CD8-positive, alpha-beta memory T cell (primary cell): ENCODE measurements at regions not wholly inside any gene's neighbourhood (a gene's known extent, or its start where the extent isn't known, plus 50 kb on each side); places are given as distances from the start of the nearest gene placed in this dataset.
"Not testable (repeated sequence)": the region's sequence is repeated elsewhere in the genome, so short reads cannot be mapped to it uniquely, and the experiment has no call there.

Experiments
- CTCF ChIA-PET: fragments of 350-600 bp; sonication (Branson Sonifier 250); formaldehyde crosslinking; loops from one replicate; lab custom pipeline; 2021; ENCODE audit warnings: antibody characterized with exemption; lab: Charles Lee
- POLR2A ChIA-PET: fragments of 350-600 bp; sonication (Branson Sonifier 250); formaldehyde crosslinking; loops from one replicate; lab custom pipeline; 2021; ENCODE audit warnings: antibody characterized with exemption; lab: Charles Lee
- DNase-seq, 5 donors: peaks; one replicate each; pipeline versions ENCODE4 v3.0.0 to v3.0.0-alpha.2; 2020 to 2022; ENCODE audit warnings: mixed read lengths in 1 of 5
- H3K27ac ChIP-seq: one replicate; pipeline ENCODE4 v1.7.0; 2013; ENCODE audit warnings: low read depth, mild to moderate bottlenecking, low read length, moderate library complexity
- H3K27me3 ChIP-seq: 2 replicates; pipeline ENCODE4 v1.7.0; 2013; ENCODE audit warnings: low read length, mild to moderate bottlenecking; ENCODE audit not compliant: insufficient read depth, poor library complexity, severe bottlenecking
- H3K36me3 ChIP-seq: 2 replicates; pipeline ENCODE4 v1.7.0; 2013; ENCODE audit warnings: mild to moderate bottlenecking, low read length, moderate library complexity; ENCODE audit not compliant: insufficient read depth
- H3K4me1 ChIP-seq: 2 replicates; pipeline ENCODE4 v1.7.0; 2013; ENCODE audit warnings: mild to moderate bottlenecking, low read length, moderate library complexity; ENCODE audit not compliant: insufficient read depth
- H3K4me3 ChIP-seq: 2 replicates; pipeline ENCODE4 v1.7.0; 2013; ENCODE audit warnings: mild to moderate bottlenecking, low read length
- H3K9me3 ChIP-seq: 2 replicates; pipeline ENCODE4 v1.7.0; 2013; ENCODE audit warnings: mild to moderate bottlenecking, low read length
- H3K27ac Mint-ChIP-seq, 8 donors: one replicate each; pipeline ENCODE4 v1.8.0; 2020 to 2021; ENCODE audit warnings: mixed read lengths in 8 of 8, mild to moderate bottlenecking in 6 of 8, inconsistent platforms in 3 of 8, moderate library complexity in 3 of 8
- H3K27me3 Mint-ChIP-seq, 2 donors: one replicate each; pipeline ENCODE4 v1.8.0; 2020 to 2021; ENCODE audit warnings: mixed read lengths in 2 of 2, mild to moderate bottlenecking in 1 of 2, moderate library complexity in 1 of 2
- H3K36me3 Mint-ChIP-seq, 3 donors: one replicate each; pipeline ENCODE4 v1.8.0; 2020 to 2021; ENCODE audit warnings: mixed read lengths in 3 of 3, inconsistent platforms in 1 of 3, mild to moderate bottlenecking in 1 of 3
- H3K4me1 Mint-ChIP-seq, 3 donors: one replicate each; pipeline ENCODE4 v1.8.0; 2020 to 2021; ENCODE audit warnings: mixed read lengths in 3 of 3, inconsistent platforms in 1 of 3, mild to moderate bottlenecking in 1 of 3
- H3K4me3 Mint-ChIP-seq, 7 donors: one replicate each; pipeline ENCODE4 v1.8.0; 2020 to 2021; ENCODE audit warnings: mixed read lengths in 7 of 7, mild to moderate bottlenecking in 6 of 7, moderate library complexity in 4 of 7, inconsistent platforms in 2 of 7
- H3K9me3 Mint-ChIP-seq, 5 donors: one replicate each; pipeline ENCODE4 v1.8.0; 2020 to 2022; ENCODE audit warnings: mixed read lengths in 5 of 5, mild to moderate bottlenecking in 3 of 5, moderate library complexity in 2 of 5, inconsistent platforms in 1 of 5

DNA sequence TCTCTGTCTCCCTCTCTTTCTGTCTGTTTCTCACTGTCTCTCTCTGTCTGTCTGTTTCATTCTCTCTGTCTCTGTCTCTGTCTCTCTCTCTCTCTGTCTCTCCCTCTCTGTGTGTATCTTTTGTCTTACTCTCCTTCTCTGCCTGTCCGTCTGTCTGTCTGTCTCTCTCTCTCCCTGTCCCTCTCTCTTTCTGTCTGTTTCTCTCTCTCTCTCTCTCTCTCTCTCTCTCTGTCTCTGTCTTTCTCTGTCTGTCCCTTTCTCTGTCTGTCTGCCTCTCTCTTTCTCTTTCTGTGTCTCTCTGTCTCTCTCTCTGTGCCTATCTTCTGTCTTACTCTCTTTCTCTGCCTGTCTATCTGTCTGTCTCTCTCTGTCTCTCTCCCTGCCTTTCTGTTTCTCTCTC lies 2288.4 kb upstream of the TPTE start:
- H3K4me3 ChIP-seq, H3K36me3 Mint-ChIP-seq, CTCF ChIA-PET, H3K9me3 ChIP-seq, H3K27me3 ChIP-seq, H3K4me1 Mint-ChIP-seq, H3K36me3 ChIP-seq, H3K4me1 ChIP-seq, POLR2A ChIA-PET, H3K27ac ChIP-seq, H3K27me3 Mint-ChIP-seq: not testable (repeated sequence)
- peak overlapping the region in 1 of 7 donors; percentile 2 for H3K4me3 Mint-ChIP-seq
- H3K9me3 Mint-ChIP-seq = peaks cover 0 to 13% (median 10%) of the 10 kb centered on the region in 5 donors
- peak in 2 of 5 donors; percentile 2 to 32 for DNase-seq
- H3K27ac Mint-ChIP-seq = peak overlapping the region in 1 of 8 donors; percentile 69

DNA sequence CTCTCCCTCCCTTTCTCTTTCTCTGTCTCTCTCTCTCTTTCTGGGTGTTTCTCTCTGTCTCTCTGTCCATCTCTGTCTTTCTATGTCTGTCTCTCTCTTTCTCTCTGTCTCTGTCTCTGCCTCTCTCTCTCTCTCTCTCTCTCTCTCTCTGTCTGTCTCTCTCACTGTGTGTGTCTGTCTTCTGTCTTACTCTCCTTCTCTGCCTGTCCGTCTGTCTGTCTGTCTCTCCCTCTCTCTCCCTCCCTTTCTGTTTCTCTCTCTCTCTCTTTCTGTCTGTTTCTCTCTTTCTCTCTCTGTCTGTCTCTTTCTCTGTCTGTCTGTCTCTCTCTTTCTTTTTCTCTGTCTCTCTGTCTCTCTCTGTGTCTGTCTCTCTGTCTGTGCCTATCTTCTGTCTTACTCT lies 2287.3 kb upstream of the TPTE start:
- CTCF ChIA-PET, H3K27me3 ChIP-seq, POLR2A ChIA-PET, H3K4me1 Mint-ChIP-seq, H3K4me3 Mint-ChIP-seq, H3K4me3 ChIP-seq, H3K4me1 ChIP-seq, H3K27ac Mint-ChIP-seq, H3K27ac ChIP-seq, H3K9me3 ChIP-seq, H3K36me3 Mint-ChIP-seq, H3K27me3 Mint-ChIP-seq, H3K36me3 ChIP-seq: not testable (repeated sequence)
- peak in 2 of 5 donors; percentile 45 to 59 for DNase-seq
- H3K9me3 Mint-ChIP-seq = peaks cover 0 to 10% (median 7%) of the 10 kb centered on the region in 5 donors

DNA sequence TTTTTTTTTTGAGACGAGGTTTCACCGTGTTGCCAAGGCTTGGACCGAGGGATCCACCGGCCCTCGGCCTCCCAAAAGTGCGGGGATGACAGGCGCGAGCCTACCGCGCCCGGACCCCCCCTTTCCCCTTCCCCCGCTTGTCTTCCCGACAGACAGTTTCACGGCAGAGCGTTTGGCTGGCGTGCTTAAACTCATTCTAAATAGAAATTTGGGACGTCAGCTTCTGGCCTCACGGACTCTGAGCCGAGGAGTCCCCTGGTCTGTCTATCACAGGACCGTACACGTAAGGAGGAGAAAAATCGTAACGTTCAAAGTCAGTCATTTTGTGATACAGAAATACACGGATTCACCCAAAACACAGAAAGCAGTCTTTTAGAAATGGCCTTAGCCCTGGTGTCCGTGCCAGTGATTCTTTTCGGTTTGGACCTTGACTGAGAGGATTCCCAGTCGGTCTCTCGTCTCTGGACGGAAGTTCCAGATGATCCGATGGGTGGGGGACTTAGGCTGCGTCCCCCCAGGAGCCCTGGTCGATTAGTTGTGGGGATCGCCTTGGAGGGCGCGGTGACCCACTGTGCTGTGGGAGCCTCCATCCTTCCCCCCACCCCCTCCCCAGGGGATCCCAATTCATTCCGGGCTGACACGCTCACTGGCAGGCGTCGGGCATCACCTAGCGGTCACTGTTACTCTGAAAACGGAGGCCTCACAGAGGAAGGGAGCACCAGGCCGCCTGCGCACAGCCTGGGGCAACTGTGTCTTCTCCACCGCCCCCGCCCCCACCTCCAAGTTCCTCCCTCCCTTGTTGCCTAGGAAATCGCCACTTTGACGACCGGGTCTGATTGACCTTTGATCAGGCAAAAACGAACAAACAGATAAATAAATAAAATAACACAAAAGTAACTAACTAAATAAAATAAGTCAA lies 2276.4 kb upstream of the TPTE start:
- H3K9me3 Mint-ChIP-seq, H3K9me3 ChIP-seq, DNase-seq, POLR2A ChIA-PET, H3K4me1 ChIP-seq, H3K4me1 Mint-ChIP-seq, H3K27me3 ChIP-seq, H3K27me3 Mint-ChIP-seq, H3K36me3 ChIP-seq, H3K27ac Mint-ChIP-seq, H3K27ac ChIP-seq, H3K4me3 ChIP-seq, H3K36me3 Mint-ChIP-seq, H3K4me3 Mint-ChIP-seq, CTCF ChIA-PET: not testable (repeated sequence)

DNA sequence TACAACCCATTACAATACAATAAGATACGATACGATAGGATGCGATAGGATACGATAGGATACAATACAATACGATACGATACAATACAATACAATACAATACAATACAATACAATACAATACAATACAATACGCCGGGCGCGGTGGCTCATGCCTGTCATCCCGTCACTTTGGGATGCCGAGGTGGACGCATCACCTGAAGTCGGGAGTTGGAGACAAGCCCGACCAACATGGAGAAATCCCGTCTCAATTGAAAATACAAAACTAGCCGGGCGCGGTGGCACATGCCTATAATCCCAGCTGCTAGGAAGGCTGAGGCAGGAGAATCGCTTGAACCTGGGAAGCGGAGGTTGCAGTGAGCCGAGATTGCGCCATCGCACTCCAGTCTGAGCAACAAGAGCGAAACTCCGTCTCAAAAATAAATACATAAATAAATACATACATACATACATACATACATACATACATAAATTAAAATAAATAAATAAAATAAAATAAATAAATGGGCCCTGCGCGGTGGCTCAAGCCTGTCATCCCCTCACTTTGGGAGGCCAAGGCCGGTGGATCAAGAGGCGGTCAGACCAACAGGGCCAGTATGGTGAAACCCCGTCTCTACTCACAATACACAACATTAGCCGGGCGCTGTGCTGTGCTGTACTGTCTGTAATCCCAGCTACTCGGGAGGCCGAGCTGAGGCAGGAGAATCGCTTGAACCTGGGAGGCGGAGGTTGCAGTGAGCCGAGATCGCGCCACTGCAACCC lies 2275.6 kb upstream of the TPTE start:
- H3K36me3 ChIP-seq, DNase-seq, CTCF ChIA-PET, H3K27ac ChIP-seq, H3K36me3 Mint-ChIP-seq, H3K27ac Mint-ChIP-seq, H3K4me1 Mint-ChIP-seq, H3K27me3 Mint-ChIP-seq, H3K9me3 Mint-ChIP-seq, POLR2A ChIA-PET, H3K4me3 Mint-ChIP-seq, H3K9me3 ChIP-seq, H3K4me3 ChIP-seq, H3K27me3 ChIP-seq, H3K4me1 ChIP-seq: not testable (repeated sequence)

DNA sequence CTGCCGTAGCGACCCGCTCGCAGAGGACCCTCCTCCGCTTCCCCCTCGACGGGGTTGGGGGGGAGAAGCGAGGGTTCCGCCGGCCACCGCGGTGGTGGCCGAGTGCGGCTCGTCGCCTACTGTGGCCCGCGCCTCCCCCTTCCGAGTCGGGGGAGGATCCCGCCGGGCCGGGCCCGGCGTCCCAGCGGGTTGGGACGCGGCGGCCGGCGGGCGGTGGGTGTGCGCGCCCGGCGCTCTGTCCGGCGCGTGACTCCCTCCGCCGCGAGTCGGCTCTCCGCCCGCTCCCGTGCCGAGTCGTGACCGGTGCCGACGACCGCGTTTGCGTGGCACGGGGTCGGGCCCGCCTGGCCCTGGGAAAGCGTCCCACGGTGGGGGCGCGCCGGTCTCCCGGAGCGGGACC lies 2269.7 kb upstream of the TPTE start:
- H3K27ac ChIP-seq, H3K4me3 Mint-ChIP-seq, H3K4me1 ChIP-seq, POLR2A ChIA-PET, DNase-seq, H3K27me3 Mint-ChIP-seq, H3K36me3 Mint-ChIP-seq, H3K4me3 ChIP-seq, H3K9me3 ChIP-seq, H3K9me3 Mint-ChIP-seq, H3K36me3 ChIP-seq, H3K27me3 ChIP-seq, H3K27ac Mint-ChIP-seq, H3K4me1 Mint-ChIP-seq, CTCF ChIA-PET: not testable (repeated sequence)

DNA sequence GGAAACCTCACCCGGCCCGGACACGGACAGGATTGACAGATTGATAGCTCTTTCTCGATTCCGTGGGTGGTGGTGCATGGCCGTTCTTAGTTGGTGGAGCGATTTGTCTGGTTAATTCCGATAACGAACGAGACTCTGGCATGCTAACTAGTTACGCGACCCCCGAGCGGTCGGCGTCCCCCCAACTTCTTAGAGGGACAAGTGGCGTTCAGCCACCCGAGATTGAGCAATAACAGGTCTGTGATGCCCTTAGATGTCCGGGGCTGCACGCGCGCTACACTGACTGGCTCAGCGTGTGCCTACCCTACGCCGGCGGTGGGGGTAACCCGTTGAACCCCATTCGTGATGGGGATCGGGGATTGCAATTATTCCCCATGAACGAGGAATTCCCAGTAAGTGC lies 2266.3 kb upstream of the TPTE start:
- H3K4me1 ChIP-seq, H3K9me3 Mint-ChIP-seq, POLR2A ChIA-PET, H3K27ac ChIP-seq, H3K4me3 Mint-ChIP-seq, H3K27ac Mint-ChIP-seq, H3K27me3 ChIP-seq, CTCF ChIA-PET, H3K9me3 ChIP-seq, H3K4me1 Mint-ChIP-seq, H3K27me3 Mint-ChIP-seq, H3K4me3 ChIP-seq, H3K36me3 ChIP-seq, H3K36me3 Mint-ChIP-seq: not testable (repeated sequence)
- DNase-seq = peak in 4 of 5 donors; percentile 4 to 43 (median 23)

DNA sequence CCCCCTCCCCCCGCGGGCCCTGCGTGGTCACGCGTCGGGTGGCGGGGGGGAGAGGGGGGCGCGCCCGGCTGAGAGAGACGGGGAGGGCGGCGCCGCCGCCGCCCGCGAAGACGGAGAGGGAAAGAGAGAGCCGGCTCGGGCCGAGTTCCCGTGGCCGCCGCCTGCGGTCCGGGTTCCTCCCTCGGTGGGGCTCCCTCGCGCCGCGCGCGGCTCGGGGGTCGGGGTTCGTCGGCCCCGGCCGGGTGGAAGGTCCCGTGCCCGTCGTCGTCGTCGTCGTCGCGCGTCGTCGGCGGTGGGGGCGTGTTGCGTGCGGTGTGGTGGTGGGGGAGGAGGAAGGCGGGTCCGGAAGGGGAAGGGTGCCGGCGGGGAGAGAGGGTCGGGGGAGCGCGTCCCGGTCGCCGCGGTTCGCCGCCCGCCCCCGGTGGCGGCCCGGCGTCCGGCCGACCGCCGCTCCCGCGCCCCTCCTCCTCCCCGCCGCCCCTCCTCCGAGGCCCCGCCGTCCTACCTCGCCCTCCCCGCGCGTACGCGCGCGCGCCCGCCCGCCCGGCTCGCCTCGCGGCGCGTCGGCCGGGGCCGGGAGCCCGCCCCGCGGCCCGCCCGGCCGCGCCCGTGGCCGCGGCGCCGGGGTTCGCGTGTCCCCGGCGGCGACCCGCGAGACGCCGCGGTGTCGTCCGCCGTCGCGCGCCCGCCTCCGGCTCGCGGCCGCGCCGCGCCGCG lies 2264.1 kb upstream of the TPTE start:
- H3K36me3 Mint-ChIP-seq, H3K9me3 ChIP-seq, CTCF ChIA-PET, H3K9me3 Mint-ChIP-seq, H3K4me1 ChIP-seq, H3K27ac Mint-ChIP-seq, H3K27ac ChIP-seq, H3K27me3 Mint-ChIP-seq, H3K4me3 Mint-ChIP-seq, POLR2A ChIA-PET, H3K27me3 ChIP-seq, H3K36me3 ChIP-seq, H3K4me3 ChIP-seq, H3K4me1 Mint-ChIP-seq: not testable (repeated sequence)
- DNase-seq = peak in 4 of 5 donors; percentile 1 to 37 (median 22)

DNA sequence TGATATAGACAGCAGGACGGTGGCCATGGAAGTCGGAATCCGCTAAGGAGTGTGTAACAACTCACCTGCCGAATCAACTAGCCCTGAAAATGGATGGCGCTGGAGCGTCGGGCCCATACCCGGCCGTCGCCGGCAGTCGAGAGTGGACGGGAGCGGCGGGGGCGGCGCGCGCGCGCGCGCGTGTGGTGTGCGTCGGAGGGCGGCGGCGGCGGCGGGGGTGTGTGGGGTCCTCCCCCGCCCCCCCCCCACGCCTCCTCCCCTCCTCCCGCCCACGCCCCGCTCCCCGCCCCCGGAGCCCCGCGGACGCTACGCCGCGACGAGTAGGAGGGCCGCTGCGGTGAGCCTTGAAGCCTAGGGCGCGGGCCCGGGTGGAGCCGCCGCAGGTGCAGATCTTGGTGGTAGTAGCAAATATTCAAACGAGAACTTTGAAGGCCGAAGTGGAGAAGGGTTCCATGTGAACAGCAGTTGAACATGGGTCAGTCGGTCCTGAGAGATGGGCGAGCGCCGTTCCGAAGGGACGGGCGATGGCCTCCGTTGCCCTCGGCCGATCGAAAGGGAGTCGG lies 2261.2 kb upstream of the TPTE start:
- H3K27ac ChIP-seq, CTCF ChIA-PET, H3K9me3 Mint-ChIP-seq, H3K27me3 ChIP-seq, H3K4me1 Mint-ChIP-seq, H3K27ac Mint-ChIP-seq, H3K4me3 ChIP-seq, DNase-seq, H3K4me3 Mint-ChIP-seq, H3K27me3 Mint-ChIP-seq, H3K9me3 ChIP-seq, H3K36me3 ChIP-seq, H3K36me3 Mint-ChIP-seq, H3K4me1 ChIP-seq, POLR2A ChIA-PET: not testable (repeated sequence)
